ENCODE measurements at regions not wholly inside any gene's neighbourhood (a gene's known extent, or its start where the extent isn't known, plus 50 kb on each side); places are given as distances from the start of the nearest gene placed in this dataset.

DNA sequence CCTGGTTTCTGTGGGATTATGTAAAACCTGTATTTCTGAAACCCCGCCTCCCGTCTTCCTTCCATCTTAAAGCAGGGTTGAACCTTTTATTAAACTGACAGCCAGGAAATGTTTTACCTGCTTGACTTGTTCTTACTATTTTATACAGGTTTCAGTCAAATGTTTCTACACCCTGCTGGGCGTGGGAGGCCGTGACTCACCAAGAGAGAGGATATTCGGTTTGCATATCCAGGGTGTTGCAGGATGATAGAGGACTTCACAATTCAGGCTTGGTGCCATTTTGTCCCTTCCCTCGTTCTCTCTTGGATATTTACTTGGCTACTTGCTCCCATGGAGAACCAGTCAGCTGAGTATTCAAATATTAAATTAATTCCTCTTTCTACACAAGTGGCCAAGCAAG is 69.7 kb downstream of the ARF6 start:
- TF ChIP-seq FOXP2 (optimal IDR thresholded peaks at IDR 0.05; ENCODE audit: borderline replicate concordance, extremely low read depth, extremely low read length, insufficient read depth) (no peak), TAF1 (IDR thresholded peaks at IDR 0.05; ENCODE audit: borderline replicate concordance, insufficient read depth, low read length) (no peak), SIN3A (IDR thresholded peaks at IDR 0.05; ENCODE audit: borderline replicate concordance, insufficient read depth, low read length) (no peak), POLR2AphosphoS5 (IDR thresholded peaks at IDR 0.05; ENCODE audit: low read depth, low read length) (no peak)
- TF ChIP-seq, protein P1, sequence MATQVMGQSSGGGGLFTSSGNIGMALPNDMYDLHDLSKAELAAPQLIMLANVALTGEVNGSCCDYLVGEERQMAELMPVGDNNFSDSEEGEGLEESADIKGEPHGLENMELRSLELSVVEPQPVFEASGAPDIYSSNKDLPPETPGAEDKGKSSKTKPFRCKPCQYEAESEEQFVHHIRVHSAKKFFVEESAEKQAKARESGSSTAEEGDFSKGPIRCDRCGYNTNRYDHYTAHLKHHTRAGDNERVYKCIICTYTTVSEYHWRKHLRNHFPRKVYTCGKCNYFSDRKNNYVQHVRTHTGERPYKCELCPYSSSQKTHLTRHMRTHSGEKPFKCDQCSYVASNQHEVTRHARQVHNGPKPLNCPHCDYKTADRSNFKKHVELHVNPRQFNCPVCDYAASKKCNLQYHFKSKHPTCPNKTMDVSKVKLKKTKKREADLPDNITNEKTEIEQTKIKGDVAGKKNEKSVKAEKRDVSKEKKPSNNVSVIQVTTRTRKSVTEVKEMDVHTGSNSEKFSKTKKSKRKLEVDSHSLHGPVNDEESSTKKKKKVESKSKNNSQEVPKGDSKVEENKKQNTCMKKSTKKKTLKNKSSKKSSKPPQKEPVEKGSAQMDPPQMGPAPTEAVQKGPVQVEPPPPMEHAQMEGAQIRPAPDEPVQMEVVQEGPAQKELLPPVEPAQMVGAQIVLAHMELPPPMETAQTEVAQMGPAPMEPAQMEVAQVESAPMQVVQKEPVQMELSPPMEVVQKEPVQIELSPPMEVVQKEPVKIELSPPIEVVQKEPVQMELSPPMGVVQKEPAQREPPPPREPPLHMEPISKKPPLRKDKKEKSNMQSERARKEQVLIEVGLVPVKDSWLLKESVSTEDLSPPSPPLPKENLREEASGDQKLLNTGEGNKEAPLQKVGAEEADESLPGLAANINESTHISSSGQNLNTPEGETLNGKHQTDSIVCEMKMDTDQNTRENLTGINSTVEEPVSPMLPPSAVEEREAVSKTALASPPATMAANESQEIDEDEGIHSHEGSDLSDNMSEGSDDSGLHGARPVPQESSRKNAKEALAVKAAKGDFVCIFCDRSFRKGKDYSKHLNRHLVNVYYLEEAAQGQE (IDR thresholded peaks at IDR 0.05; ENCODE audit: insufficient read depth in 1 of 2, low read depth in 2 of 2, low read length in 2 of 2), result no peak

DNA sequence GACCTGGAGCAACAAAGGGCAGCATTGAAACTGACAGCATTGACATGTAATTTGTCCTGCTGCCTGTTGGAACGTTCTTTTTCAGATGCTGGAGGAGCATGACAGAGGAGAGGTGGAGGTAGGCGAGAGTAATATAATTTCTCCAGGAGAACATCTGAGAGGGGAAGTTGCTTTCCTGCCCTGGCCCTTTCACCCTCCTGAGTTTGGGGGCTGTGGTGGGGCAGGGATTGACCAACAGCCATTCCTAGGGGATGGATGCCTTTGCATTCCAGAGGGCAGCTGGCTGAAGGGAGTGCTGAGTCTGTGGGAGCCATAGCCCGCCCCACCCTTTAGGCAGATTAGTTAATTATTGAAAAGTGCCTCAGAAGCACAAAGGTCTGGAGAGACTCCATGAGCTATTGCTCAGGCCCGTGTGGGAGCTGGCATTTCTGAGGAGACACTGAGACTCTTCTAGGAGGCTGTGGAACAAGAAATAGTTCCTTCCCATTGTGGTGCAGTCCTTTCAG is 73.5 kb downstream of the ARF6 start:
- TF ChIP-seq, protein P1 (IDR thresholded peaks at IDR 0.05; ENCODE audit: insufficient read depth in 1 of 2, low read depth in 2 of 2, low read length in 2 of 2), result no peak
- TF ChIP-seq POLR2AphosphoS5 (IDR thresholded peaks at IDR 0.05; ENCODE audit: low read depth, low read length) (no peak), SIN3A (IDR thresholded peaks at IDR 0.05; ENCODE audit: borderline replicate concordance, insufficient read depth, low read length) (no peak), FOXP2 (optimal IDR thresholded peaks at IDR 0.05; ENCODE audit: borderline replicate concordance, extremely low read depth, extremely low read length, insufficient read depth) (no peak), TAF1 (IDR thresholded peaks at IDR 0.05; ENCODE audit: borderline replicate concordance, insufficient read depth, low read length) (no peak)

DNA sequence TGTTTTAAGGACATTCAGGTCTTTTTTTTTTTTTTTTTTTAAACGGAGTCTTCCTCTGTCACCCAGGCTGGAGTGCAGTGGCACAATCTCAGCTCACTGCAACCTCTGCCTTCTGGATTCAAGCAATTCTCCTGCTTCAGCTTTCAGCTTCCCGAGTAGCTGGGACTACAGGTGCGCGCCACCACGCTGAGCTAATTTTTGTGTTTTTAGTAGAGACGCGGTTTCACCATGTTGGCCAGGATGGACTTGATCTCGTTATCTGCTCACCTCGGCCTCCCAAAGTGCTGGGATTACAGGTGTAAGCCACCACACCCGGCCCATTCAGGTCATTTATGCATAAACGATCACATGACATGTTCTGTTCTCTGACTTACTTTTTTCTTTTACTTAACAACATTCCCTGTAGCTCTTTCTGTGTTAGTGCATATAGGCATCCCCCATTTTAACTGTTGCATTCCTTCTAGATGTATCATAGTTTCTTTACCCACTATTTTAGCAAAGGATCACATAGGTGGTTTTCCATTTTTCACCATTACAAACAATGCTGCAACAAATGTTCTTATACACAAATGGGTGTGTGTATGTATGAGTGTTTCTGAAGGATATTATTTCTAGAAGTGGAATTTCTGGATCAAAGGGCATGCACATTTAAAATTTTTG is 74.2 kb downstream of the ARF6 start:
- TF ChIP-seq TAF1 (IDR thresholded peaks at IDR 0.05; ENCODE audit: borderline replicate concordance, insufficient read depth, low read length) (no peak), FOXP2 (optimal IDR thresholded peaks at IDR 0.05; ENCODE audit: borderline replicate concordance, extremely low read depth, extremely low read length, insufficient read depth) (no peak), SIN3A (IDR thresholded peaks at IDR 0.05; ENCODE audit: borderline replicate concordance, insufficient read depth, low read length) (no peak), POLR2AphosphoS5 (IDR thresholded peaks at IDR 0.05; ENCODE audit: low read depth, low read length) (no peak)
- TF ChIP-seq, protein P1 (IDR thresholded peaks at IDR 0.05; ENCODE audit: insufficient read depth in 1 of 2, low read depth in 2 of 2, low read length in 2 of 2), result no peak

DNA sequence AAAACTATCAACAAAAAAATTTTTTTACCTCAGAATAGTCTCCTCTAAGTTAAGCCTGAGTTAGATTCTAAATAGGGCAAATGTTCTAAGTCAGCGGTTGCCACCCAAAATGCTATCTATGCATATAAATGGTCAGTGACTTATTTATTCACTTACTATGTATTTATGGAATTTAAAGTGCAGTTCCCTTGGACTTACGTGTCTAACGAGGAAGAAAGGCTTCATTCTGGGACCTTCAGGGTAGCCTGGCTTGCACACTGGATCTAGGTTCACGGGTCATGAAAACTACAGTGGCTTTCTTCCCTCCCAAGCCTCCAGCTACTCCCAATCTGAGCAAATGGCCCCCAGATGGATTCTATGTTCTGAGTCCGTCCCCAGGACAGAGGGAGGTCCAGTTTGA is 77.1 kb downstream of the ARF6 start:
- TF ChIP-seq FOXP2 (optimal IDR thresholded peaks at IDR 0.05; ENCODE audit: borderline replicate concordance, extremely low read depth, extremely low read length, insufficient read depth) (no peak), POLR2AphosphoS5 (IDR thresholded peaks at IDR 0.05; ENCODE audit: low read depth, low read length) (no peak), TAF1 (IDR thresholded peaks at IDR 0.05; ENCODE audit: borderline replicate concordance, insufficient read depth, low read length) (no peak), SIN3A (IDR thresholded peaks at IDR 0.05; ENCODE audit: borderline replicate concordance, insufficient read depth, low read length) (no peak)
- TF ChIP-seq, protein P1 (IDR thresholded peaks at IDR 0.05; ENCODE audit: insufficient read depth in 1 of 2, low read depth in 2 of 2, low read length in 2 of 2), result no peak

Data from PFSK-1 (cell line).